Embryonic facial prominence (tissue), 1 donor: ENCODE measurements at regions not wholly inside any gene's neighbourhood (a gene's known extent, or its start where the extent isn't known, plus 50 kb on each side); places are given as distances from the start of the nearest gene placed in this dataset.
"Not testable (repeated sequence)": the region's sequence is repeated elsewhere in the genome, so short reads cannot be mapped to it uniquely, and the experiment has no call there.

ENCODE experiments used
- DNase-seq: peaks from one replicate; pipeline ENCODE4 v3.0.0-alpha.2; 2016; ENCODE audit errors: extremely low spot score

DNA sequence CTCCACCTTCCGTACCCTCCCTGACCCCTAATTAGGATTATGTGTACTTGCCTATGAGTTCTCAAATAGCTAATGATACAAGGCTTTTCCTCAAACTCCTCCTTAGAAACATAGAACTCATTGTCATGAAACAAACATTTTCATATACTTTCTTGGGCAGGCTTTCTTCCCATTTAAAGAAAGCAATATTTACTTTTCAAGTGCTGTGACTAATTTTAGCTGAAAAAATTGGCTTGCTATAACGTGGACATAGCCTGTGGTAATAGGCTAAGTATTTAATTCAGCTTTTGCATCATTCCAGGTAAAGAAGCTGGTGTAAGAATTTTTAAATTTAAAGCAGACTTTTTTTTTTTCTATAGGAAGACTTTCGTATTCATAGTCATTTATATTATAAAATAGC is 208.7 kb downstream of the SOX2 start:
- no peak for DNase-seq

DNA sequence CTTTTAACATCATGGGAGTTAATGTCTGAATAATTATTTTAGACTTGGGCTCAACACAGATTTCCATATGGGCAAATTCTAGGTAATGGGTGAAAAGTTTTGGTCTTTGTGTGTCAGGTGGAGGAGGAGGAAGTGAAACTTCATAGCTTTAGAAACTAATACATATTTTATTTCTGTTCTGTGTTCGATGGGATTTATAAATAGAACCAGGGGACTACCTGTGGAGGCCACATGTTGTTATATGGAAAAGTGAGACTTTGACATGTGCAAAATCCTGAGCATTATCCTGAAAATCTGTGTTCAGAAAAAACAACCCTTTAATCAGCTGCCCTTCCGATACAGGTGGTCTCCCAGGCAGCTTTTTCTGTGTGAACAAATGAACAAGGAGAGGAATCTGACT is 209.5 kb downstream of the SOX2 start:
- no peak for DNase-seq

DNA sequence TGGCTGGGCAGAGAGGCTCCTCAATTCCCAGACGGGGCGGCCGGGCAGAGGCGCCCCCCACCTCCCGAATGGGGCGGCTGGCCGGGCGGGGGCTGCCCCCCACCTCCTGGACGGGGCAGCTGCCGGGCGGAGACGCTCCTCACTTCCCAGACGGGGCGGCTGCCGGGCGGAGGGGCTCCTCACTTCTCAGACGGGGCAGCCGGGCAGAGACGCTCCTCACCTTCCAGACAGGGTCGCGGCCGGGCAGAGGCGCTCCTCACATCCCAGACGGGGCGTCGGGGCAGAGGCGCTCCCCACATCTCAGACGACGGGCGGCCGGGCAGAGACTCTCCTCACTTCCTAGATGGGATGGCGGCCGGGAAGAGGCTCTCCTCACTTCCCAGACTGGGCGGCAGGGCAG is 214.1 kb downstream of the SOX2 start:
- DNase-seq: not testable (repeated sequence)

DNA sequence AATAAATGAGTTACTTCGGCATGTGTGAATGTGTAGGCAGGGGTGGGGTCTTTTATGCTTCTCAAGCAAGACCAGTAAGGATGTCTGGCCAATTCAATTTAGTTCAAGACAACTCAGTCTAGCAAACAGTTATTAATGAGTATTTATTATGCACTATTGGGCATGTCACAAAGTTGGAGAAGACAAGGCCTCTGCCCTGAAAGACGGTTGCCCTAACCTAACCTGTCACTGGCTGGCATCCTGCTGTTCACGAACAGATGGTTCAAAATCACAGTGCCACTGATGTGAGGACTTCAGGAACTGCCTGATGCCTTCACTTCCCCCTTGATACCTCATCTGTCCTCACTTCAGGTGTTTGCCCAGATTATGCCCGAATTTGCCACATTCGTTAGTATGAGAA is 217.8 kb downstream of the SOX2 start:
- DNase-seq: no peak

DNA sequence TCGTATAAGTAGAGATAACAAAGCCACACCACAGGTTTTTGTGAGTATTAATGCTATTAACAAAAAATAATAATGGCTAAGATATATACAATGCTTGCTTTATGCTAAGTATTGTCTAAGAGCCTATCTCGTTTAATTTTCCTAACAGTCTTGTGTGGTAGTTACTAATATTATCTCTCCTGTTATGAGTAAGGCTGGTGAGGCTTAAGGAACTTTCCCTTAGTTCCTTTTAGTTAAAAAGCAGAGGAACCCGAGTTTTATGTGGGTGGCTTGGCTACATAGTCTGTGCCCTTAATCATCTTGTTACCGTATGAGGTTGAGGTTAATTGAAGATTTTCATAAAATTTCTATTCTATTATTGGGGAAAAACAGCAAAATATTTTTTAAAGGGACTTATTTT is 218.4 kb downstream of the SOX2 start:
- DNase-seq: no peak

DNA sequence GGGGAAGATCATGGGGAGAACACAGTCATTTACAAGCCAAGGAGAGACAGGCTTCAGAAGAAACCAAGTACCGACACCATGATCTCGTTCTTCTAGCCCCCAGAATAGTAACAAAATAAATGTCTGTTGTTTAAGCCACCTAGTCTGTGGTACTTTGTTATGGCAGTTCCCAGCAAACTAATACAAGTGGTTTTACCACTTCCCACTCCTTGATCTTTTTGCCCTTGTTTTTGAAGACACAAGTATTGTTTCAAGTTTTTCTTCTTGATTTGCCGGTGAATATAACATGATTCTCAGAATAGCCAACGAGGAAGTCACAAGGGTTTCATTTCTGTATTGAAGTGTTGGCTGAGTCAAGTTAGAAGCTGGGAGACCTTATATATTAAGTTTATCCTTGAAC is 220.3 kb downstream of the SOX2 start:
- DNase-seq: no peak

DNA sequence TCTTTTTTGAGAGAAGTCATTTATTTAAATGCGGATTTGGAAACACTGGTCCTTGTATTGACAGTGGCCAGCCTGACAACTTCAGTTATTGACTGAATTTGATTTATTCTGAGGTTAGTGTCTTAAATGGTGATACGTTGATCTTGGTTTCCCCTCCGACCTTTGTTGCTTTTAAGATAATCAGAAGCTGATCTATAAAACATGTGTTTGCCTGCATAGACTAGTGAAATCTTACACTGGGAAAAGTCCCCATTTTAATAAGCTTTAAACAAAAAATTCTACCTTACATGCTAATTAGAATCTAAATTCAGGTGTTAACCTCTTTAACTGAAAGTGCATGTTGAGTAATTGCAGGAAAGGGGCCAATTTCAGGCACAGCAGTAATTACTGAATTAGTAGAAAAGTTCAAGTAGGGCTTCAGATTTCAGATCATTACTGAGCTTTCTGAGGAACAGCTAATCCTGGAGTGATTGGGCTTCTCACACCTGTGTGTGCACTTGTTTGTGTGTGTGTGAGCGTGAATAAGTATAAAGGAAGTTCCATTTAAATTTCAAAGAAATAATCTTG is 221.4 kb downstream of the SOX2 start:
- no peak for DNase-seq

DNA sequence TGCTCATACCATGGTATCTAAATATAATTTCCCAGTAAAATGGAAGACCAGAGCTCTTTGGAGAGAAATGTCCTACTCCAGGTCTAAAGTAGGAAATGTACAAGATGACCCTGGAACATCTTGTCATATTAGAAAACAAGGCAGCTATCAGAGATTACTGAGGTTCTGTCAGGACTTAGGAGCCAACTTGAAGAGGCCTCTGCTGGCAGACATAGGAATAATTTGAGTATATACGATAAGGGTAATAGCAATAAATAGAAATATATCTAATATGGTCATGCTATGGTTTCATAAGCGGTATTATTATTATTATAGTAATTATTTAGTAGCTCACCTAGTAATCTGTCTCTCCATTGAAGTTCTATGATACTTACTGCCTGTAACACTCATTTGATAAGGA is 224.2 kb downstream of the SOX2 start:
- DNase-seq: no peak

DNA sequence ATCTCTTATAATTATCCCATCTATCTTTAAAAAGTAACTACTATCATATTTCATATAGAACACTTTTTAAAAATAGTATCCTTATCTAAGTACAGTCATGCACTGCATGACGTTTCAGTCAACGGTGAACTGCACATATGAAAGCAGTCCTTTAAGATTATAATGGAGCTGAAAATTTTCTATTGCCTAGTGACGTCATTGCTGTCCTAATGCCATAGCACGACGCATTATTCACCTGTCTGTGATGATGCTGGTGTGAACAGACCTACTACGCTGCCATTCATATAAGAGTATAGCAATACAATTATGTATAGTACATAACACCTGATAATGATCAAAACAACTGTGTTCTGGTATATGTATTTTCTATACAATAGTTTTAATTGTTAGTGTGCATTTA is 225.0 kb downstream of the SOX2 start:
- DNase-seq: no peak

DNA sequence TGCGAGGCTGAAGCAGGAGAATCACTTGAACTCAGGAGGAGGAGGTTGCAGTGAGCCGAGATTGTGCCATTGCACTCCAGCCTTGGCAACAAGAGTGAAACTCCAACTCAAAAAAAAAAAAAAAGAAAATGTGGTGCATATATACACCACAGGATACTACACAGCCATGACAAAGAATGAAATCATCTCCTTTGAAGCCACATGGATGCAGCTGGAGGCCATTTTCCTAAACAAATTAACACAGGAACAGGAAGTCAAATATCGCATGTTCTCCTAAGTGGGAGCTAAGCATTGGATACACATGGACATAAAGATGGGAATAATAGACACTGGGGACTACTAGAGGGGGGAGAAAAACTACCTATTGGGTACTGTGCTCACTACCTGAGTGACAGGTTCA is 226.9 kb downstream of the SOX2 start:
- DNase-seq: not testable (repeated sequence)

DNA sequence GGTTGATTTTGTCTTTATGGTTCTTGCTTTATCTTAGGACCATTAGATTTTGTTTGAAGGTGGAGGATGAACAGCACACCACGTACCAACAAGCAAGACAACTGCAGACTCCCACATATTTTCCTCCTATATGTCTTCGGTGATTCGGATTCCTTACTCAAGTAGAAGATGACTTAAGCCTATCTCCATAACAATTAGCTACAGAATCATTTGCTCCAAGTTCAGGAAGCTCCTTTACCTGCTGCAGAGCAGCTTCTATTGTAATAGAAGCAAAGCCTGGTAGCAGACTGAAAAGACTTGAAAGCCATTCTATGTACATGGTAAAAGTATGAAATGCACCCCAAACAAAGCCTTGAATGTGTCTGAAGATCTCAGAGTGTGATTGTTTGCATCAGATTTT is 229.0 kb downstream of the SOX2 start:
- DNase-seq: no peak

DNA sequence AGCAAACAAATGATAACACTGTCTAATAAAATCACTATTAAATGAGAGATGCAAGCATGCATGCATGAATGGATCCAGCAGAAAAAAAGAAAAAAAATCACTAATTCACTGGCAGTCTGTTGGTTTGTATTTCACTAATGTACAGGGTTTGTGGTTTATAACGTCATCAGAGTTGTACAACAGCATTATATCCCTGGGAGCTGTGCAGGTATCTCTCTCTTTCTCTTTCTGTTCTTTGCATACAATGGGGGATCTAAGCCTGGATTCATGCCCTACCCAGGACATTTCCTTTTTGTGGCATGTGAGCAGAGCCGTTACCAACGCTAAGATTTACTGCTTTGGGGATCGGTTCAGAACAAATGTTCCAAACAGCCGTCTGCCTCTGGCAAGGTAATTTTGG is 229.5 kb downstream of the SOX2 start:
- DNase-seq: no peak

DNA sequence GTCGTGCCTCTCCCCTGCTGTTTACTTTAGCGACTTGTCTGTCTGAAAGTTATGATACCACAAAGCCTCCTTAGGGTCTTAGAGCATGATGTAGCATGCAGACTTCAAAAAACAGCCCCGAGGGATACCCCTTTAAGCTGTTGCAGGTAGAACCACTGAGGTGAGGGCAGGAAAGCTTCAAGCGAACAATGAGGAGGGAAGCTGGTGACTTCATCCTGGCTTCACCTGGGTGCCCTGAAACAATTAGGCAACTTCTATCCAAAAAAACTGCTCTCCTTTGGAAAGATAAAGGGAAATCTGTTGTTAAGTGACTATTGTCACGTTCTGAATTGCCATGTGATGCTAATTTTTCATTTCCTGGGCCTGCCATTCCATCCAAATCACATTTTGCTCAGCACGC is 231.6 kb downstream of the SOX2 start:
- no peak for DNase-seq

DNA sequence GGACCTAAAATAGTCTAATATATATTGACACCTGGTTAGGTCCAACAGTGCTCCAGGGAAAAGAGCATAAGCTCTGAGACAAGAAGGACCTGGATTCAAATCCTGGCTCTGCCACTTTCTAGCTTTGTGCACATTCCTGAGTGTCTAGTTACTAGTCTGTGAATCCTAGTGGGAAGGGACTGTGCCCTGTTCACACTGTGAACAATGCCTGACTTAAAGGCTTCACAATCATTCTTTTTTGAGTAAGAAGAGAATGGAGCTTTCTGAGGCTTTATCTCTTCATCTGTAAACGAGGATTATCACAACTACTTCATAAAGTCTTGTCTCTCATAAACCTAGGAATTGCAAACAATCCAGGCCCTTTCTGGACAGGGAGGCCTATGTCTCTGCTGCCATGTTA is 235.9 kb downstream of the SOX2 start:
- no peak for DNase-seq

DNA sequence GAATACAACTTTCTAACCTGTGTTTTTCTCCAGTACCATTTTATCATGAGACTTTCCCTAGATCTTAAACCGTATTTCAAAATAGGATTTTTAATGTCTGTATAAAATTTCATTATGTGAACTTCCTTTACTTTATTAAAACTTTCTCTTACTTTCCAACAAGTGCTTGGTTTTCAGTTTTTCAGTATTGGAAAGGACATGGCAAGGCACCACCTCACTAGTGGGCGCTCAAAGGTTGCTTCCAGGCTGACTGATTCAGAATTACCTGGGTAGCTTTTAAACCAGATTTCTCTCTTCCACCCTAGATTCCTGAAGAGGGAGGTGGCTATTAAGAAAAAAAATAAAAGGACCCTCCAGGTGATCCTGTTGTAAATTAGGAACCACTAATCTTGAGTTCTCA is 236.6 kb downstream of the SOX2 start:
- no peak for DNase-seq

DNA sequence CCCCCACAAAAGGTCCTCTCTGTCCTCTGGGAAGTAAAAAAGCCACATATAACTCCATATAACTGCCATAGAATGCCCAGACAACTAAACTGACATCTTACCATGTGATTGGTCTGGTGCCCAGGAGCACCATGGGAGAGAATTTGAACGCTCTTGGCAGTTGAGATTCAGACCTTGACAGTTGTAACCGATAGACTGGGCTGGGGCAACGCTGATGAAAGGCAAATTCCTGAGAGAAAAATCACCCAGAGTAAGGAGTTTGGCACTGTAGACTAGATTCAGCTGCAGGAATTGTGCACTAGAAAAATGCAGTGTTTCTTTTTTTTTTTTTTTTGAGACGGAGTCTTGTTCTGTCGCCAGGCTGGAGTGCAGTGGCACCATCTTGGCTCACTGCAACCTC is 240.5 kb downstream of the SOX2 start:
- no peak for DNase-seq

DNA sequence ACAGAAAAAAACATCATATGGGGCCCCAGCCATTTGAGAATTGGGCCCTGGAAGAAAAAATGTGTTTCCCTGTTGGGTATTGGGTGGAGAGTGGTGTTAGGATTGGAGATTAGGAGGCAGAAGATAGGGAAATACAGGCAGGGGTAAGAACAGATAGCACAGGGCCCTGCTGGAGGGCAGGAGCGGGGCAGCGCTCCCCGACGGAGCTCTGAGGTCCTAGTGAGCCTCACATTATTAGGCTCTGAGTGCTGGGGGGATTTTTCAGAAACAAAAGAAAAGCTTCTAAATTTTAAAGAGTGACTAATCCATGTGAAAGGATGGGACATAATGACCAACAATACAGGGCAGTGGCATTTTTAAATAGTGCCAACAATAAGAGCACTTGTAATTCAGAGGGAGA is 241.2 kb downstream of the SOX2 start:
- no peak for DNase-seq

DNA sequence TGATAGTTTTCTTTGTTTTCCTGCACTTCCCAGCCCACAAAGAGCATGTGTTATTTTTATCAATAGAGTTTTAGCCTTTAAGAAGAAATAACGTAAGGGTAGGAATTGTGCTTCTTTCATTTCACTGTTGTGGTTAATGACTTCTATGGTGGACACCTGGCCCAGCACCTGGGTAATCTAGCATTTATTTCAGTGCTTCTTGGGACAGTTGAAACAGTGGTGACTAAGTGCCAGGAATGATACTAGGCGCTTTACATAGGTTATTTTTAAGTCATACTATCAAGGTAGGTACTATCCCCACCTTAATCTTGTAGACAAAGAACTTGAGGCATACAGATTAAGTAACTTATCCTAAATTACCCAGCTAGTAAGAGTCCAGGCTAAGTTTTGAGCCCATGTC is 243.8 kb downstream of the SOX2 start:
- DNase-seq: no peak

DNA sequence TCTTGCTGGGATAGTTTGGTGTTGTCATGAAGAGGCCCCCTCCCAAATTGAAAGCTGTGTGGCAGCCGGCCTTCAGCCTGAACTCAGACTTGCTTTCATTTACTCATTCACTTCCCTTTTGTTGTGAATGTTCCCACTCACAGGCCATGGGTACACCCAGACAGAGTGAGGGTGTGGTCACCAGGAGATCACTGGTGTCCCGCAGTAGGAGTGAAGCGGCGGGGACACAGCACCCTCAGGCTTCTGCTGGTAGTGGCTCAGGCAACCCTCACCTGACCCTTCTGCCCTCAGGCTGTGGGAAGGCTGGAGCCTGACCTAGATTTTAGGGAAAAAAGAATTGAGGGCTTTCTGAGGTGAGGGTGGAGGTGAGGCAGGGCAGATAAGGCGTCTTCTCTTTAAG is 244.4 kb downstream of the SOX2 start:
- no peak for DNase-seq

DNA sequence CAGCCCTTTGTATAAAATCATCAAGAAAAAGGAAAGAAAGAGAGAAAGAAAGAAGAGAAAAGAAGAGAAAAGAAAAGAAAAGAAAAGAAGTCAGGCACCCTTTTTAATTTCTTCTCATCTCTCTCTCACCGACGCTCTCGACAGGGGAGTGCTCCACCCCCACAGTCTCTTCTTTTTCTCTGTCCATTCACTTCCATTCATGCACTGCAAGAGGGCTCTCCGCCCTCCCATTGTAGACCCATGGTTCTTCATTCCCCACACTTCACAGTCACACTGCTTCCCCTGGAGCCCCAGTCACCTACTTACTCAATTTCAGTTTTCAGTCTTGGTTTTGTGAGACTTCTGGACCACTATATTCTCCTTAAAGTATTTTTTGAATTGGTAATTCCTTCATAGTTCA is 254.7 kb downstream of the SOX2 start:
- DNase-seq: no peak

DNA sequence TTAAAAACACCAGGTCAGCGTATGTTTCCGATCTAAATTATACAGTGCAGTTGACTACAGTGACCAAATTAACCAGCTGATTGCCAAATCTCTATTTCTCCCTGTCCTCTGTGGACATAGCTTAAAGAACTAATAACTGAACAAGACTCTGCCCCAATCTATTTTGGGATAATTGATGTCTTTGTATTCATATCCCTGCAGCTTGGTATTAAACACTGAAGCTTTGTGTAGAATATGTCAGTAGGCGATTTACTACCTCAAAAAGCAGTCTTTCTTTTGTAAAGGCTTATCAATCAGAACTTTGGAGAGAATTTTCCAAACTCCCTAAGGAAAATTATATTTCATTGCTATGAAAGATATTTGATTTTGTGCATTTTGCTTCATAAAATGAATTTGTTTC is 258.2 kb downstream of the SOX2 start:
- no peak for DNase-seq

DNA sequence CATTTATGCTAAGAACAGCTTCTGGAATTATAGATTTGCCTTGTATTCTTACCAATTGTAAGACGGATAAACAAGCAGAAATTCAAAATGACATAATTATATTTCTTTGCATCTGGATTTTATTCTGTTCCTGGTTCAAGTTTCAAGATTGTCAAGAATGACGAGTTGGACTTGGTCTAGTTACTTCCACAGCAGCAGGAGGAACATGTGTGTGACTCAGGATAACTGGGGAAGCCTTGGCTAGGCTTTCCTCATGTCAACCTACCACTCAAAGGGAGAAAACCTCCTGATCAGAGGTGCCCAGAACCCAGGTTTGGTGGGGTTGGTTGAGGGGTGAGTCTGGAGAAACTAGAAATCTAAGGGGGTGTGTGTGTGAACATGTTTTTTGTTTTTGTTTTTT is 259.7 kb downstream of the SOX2 start:
- no peak for DNase-seq

DNA sequence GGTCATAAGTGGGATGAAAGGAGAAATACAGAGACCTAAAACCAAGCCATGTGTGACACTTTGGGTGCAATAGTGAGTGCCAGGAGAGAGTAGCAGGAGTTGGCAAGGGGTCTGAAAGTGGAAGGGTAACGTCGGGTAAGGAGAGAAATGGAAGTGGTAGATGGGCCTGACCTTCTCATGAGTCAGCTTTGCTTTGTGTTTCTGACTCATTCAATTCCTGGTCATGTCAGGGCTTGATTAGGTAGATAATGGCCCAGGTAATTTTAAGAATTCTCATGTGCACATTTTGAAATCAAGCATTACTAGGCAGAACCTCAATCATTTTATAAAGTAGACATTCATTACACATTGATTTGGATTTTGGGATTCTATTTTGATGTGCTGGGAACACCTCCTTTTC is 262.5 kb downstream of the SOX2 start:
- no peak for DNase-seq

DNA sequence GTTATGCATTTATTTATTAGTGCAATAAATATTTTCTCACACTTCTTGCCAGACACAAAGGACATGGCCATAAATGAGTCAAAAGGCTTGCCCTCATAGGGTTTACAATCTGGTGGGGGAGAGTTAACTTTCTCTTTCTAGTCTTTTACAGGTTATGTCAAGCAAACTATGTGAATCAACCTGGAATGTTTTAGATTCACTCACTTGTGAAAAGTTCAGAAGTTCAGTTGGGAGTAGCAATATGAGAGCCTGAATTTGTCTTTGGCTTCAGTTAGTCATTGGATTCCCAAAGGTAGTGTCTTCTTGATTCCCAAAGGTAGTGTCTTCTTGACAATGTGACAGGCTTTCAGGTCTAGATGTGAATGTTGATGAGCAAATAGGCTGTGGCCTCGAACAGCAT is 264.8 kb downstream of the SOX2 start:
- no peak for DNase-seq

DNA sequence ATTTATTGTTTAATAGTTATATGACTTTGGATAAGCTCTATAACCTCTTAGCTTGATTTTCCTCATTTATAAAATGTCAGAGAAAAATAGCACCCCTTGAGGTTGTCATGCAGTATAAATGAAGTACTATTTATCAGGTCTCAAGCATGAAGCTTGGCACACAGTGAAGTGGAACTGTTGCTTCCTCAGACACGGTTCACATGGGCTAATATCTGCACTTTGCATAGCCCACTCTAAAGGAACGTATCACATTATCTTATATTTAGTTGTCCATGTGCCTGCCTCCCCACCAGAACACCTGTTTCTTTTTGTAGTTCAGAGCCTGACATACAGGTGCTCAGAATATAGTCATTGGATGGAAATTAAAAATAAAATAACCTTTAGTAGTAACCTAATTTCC is 273.7 kb downstream of the SOX2 start:
- DNase-seq: no peak
